AG04449 (cell line): ENCODE measurements at regions not wholly inside any gene's neighbourhood (a gene's known extent, or its start where the extent isn't known, plus 50 kb on each side); places are given as distances from the start of the nearest gene placed in this dataset.

ENCODE experiments used
- CTCF ChIA-PET: fragments of 350-600 bp; formaldehyde crosslinking; extraction: SDS; loops from one replicate; lab custom pipeline; 2021; ENCODE audit warnings: antibody characterized with exemption; lab: Yijun Ruan, JAX
- POLR2A ChIA-PET: fragments of 400-600, 350-600 bp; formaldehyde crosslinking; extraction: SDS; loops from one replicate; lab custom pipeline; 2020; ENCODE audit warnings: antibody characterized with exemption, inconsistent platforms; lab: Yijun Ruan, JAX
- DNase-seq: peaks from one replicate; pipeline ENCODE4 v3.0.0-alpha.2; 2010; ENCODE audit warnings: low read depth, low spot score
- H3K4me3 ChIP-seq: 2 replicates; pipeline ENCODE4 v1.5.1; 2011; ENCODE audit warnings: low read depth, mild to moderate bottlenecking, control low read depth, low read length
- TF ChIP-seq, protein P1 (sequence below): IDR thresholded peaks from one replicate; pipeline ENCODE4 v1.5.1; 2011; ENCODE audit warnings: mild to moderate bottlenecking, moderate library complexity, low read length, control low read depth, inconsistent platforms; ENCODE audit not compliant: insufficient read depth; ENCODE audit errors: missing control alignments

GRCh38 chr13:90239130-90239529, 1108.4 kb upstream of the MIR17HG start:
- CTCF ChIA-PET, result no interaction called here
- POLR2A ChIA-PET, result no interaction called here
- no peak for DNase-seq
- TF ChIP-seq, protein P1, sequence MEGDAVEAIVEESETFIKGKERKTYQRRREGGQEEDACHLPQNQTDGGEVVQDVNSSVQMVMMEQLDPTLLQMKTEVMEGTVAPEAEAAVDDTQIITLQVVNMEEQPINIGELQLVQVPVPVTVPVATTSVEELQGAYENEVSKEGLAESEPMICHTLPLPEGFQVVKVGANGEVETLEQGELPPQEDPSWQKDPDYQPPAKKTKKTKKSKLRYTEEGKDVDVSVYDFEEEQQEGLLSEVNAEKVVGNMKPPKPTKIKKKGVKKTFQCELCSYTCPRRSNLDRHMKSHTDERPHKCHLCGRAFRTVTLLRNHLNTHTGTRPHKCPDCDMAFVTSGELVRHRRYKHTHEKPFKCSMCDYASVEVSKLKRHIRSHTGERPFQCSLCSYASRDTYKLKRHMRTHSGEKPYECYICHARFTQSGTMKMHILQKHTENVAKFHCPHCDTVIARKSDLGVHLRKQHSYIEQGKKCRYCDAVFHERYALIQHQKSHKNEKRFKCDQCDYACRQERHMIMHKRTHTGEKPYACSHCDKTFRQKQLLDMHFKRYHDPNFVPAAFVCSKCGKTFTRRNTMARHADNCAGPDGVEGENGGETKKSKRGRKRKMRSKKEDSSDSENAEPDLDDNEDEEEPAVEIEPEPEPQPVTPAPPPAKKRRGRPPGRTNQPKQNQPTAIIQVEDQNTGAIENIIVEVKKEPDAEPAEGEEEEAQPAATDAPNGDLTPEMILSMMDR, result no peak
- H3K4me3 ChIP-seq, result no peak overlapping the region

GRCh38 chr13:90246005-90246404, 1101.5 kb upstream of the MIR17HG start:
- TF ChIP-seq, protein P1, result no peak
- no peak for DNase-seq
- CTCF ChIA-PET, result no interaction called here
- no peak overlapping the region for H3K4me3 ChIP-seq
- POLR2A ChIA-PET, result no interaction called here

DNA sequence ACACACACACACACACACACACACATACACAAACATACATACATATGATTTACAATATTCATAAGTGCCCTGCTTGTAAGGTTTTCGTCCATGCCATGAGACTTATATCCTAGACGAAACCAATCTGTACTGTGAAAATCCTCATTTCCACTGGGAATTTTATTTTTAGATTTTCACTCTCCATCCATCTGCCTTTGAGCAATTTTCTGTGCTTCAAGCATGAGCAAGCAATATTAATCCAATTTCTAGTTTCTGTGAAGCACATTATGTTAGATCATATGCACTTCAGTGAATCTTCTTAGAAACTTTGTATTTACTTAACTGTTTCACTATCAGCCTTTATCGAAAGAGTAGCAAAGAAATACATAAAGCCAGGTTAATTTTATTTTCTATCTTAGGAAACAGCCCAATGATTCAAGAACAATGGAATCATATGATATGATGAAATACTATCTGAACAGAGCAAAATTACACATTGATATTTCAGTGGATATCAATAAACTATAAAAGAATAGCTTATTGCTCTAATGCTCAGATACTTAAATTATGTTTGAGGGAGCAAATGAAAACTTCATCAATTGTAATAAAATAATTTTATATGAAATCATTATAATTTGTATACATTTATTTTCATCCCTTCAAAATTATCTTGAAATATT, 1100.7 kb upstream of the MIR17HG start:
- no peak overlapping the region for H3K4me3 ChIP-seq
- no peak for DNase-seq
- POLR2A ChIA-PET, result no interaction called here
- TF ChIP-seq, protein P1, result no peak
- CTCF ChIA-PET, result no interaction called here

- no peak for DNase-seq
- CTCF ChIA-PET, result no interaction called here
- no peak overlapping the region for H3K4me3 ChIP-seq
- TF ChIP-seq, protein P1, result no peak
- POLR2A ChIA-PET, result no interaction called here
These were observed 1093.7 kb upstream of the MIR17HG start for GRCh38 chr13:90253806-90254205.

GRCh38 chr13:90254437-90254836, 1093.0 kb upstream of the MIR17HG start:
- ChIA-PET POLR2A (no interaction called here), CTCF (no interaction called here)
- H3K4me3 ChIP-seq, result no peak overlapping the region
- no peak for DNase-seq
- TF ChIP-seq, protein P1, result no peak

GRCh38 chr13:90256746-90257145, 1090.7 kb upstream of the MIR17HG start:
- CTCF ChIA-PET, result no interaction called here
- DNase-seq, result no peak
- TF ChIP-seq, protein P1, result no peak
- no peak overlapping the region for H3K4me3 ChIP-seq
- POLR2A ChIA-PET, result no interaction called here
